ENCODE measurements at regions not wholly inside any gene's neighbourhood (a gene's known extent, or its start where the extent isn't known, plus 50 kb on each side); places are given as distances from the start of the nearest gene placed in this dataset.

- TF ChIP-seq CTCF (IDR thresholded peaks at IDR 0.05; ENCODE audit: control insufficient read depth, insufficient read depth, low read depth, low read length, missing control alignments), result no peak
- no peak for DNase-seq (ENCODE audit: low read depth)
- H3K4me3 ChIP-seq (ENCODE audit: control insufficient read depth, low read depth, low read length), result no peak overlapping the region
Observed at GRCh38 chr15:70466305-70466704, 297.1 kb downstream of the UACA start.

- DNase-seq (ENCODE audit: low read depth), result no peak
- TF ChIP-seq CTCF (IDR thresholded peaks at IDR 0.05; ENCODE audit: control insufficient read depth, insufficient read depth, low read depth, low read length, missing control alignments), result no peak
- no peak overlapping the region for H3K4me3 ChIP-seq (ENCODE audit: control insufficient read depth, low read depth, low read length)
Observed at GRCh38 chr15:70465812-70466211, 297.5 kb downstream of the UACA start.

GRCh38 chr15:70463453-70463834 is 299.9 kb downstream of the UACA start:
- H3K4me3 ChIP-seq (ENCODE audit: control insufficient read depth, low read depth, low read length), result no peak overlapping the region
- no peak for DNase-seq (ENCODE audit: low read depth)
- TF ChIP-seq CTCF (IDR thresholded peaks at IDR 0.05; ENCODE audit: control insufficient read depth, insufficient read depth, low read depth, low read length, missing control alignments), result no peak

- no peak overlapping the region for H3K4me3 ChIP-seq (ENCODE audit: control insufficient read depth, low read depth, low read length)
- no peak for TF ChIP-seq CTCF (IDR thresholded peaks at IDR 0.05; ENCODE audit: control insufficient read depth, insufficient read depth, low read depth, low read length, missing control alignments)
- no peak for DNase-seq (ENCODE audit: low read depth)
Observed at GRCh38 chr15:70461992-70462391, 301.4 kb downstream of the UACA start.

GRCh38 chr15:70461017-70461416 is 302.3 kb downstream of the UACA start:
- DNase-seq (ENCODE audit: low read depth), result no peak
- no peak for TF ChIP-seq CTCF (IDR thresholded peaks at IDR 0.05; ENCODE audit: control insufficient read depth, insufficient read depth, low read depth, low read length, missing control alignments)
- no peak overlapping the region for H3K4me3 ChIP-seq (ENCODE audit: control insufficient read depth, low read depth, low read length)

GRCh38 chr15:70459312-70459711 is 304.0 kb downstream of the UACA start:
- TF ChIP-seq CTCF (IDR thresholded peaks at IDR 0.05; ENCODE audit: control insufficient read depth, insufficient read depth, low read depth, low read length, missing control alignments), result no peak
- no peak overlapping the region for H3K4me3 ChIP-seq (ENCODE audit: control insufficient read depth, low read depth, low read length)
- no peak for DNase-seq (ENCODE audit: low read depth)

GRCh38 chr15:70453766-70454165 is 309.6 kb downstream of the UACA start:
- no peak for DNase-seq (ENCODE audit: low read depth)
- no peak for TF ChIP-seq CTCF (IDR thresholded peaks at IDR 0.05; ENCODE audit: control insufficient read depth, insufficient read depth, low read depth, low read length, missing control alignments)
- no peak overlapping the region for H3K4me3 ChIP-seq (ENCODE audit: control insufficient read depth, low read depth, low read length)

Data from AG09309 (cell line).